Neural cell (in vitro differentiated cells): ENCODE measurements at regions not wholly inside any gene's neighbourhood (a gene's known extent, or its start where the extent isn't known, plus 50 kb on each side); places are given as distances from the start of the nearest gene placed in this dataset.

ENCODE experiments used
- H2AFZ ChIP-seq: fragments of 200-600, 300-800 bp; sonication (generic), shearing (Covaris generic); 2 replicates; pipeline ENCODE4 v1.6.0; 2014; ENCODE audit warnings: low read depth, mild to moderate bottlenecking, antibody characterized with exemption, low read length, moderate library complexity
- H3F3A ChIP-seq: fragments of 200-600 bp; shearing (Covaris generic); 2 replicates; pipeline ENCODE4 v1.6.1; 2016; ENCODE audit warnings: mild to moderate bottlenecking, moderate library complexity, mixed read lengths, antibody characterized with exemption, low read length; ENCODE audit not compliant: insufficient read depth, poor library complexity, severe bottlenecking
- H3K27ac ChIP-seq: fragments of 200-600, 300-800 bp; sonication (generic), shearing (Covaris generic); 2 replicates; pipeline ENCODE4 v1.5.1; 2014; ENCODE audit warnings: mild to moderate bottlenecking, low read length, moderate library complexity
- H3K27me3 ChIP-seq: fragments of 300-800, 200-600 bp; sonication (generic), shearing (Covaris generic); 2 replicates; pipeline ENCODE4 v1.6.0; 2014; ENCODE audit warnings: mild to moderate bottlenecking, low read depth, low read length, moderate library complexity; ENCODE audit not compliant: insufficient read depth
- H3K36me3 ChIP-seq: fragments of 300-800, 200-600 bp; sonication (generic), shearing (Covaris generic); 2 replicates; pipeline ENCODE4 v1.5.1; 2014; ENCODE audit warnings: mild to moderate bottlenecking, antibody characterized with exemption, low read length, moderate library complexity; ENCODE audit not compliant: insufficient read depth
- H3K4me2 ChIP-seq: fragments of 300-800, 200-600 bp; sonication (generic), shearing (Covaris generic); 2 replicates; pipeline ENCODE4 v1.6.0; 2014; ENCODE audit warnings: mild to moderate bottlenecking, low read length
- H3K4me3 ChIP-seq: fragments of 300-800, 200-600 bp; sonication (generic), shearing (Covaris generic); 2 replicates; pipeline ENCODE4 v1.5.1; 2014; ENCODE audit warnings: mild to moderate bottlenecking, low read length, moderate library complexity
- H3K79me2 ChIP-seq: fragments of 200-600 bp; shearing (Covaris generic); replicated peaks from 2 replicates; pipeline ENCODE4 v1.6.0; 2014; ENCODE audit warnings: mild to moderate bottlenecking, low read length, moderate library complexity; ENCODE audit not compliant: insufficient read depth
- H3K9ac ChIP-seq: fragments of 300-800, 200-600 bp; sonication (generic), shearing (Covaris generic); 2 replicates; pipeline ENCODE4 v1.6.1; 2016; ENCODE audit warnings: mild to moderate bottlenecking, low read length, mixed read lengths
- H3K9me2 ChIP-seq: fragments of 200-600 bp; shearing (Covaris generic); 2 replicates; pipeline ENCODE4 v1.6.1; 2016; ENCODE audit warnings: mild to moderate bottlenecking, low read length, mixed read lengths; ENCODE audit not compliant: insufficient read depth
- H3K9me3 ChIP-seq: fragments of 200-600, 300-800 bp; sonication (generic), shearing (Covaris generic); 2 replicates; pipeline ENCODE4 v1.6.1; 2016; ENCODE audit warnings: mild to moderate bottlenecking, mixed run types, low read length, moderate library complexity, mixed read lengths
- H4K20me1 ChIP-seq: fragments of 200-600 bp; shearing (Covaris generic); 2 replicates; pipeline ENCODE4 v1.6.1; 2016; ENCODE audit warnings: mild to moderate bottlenecking, mixed run types; ENCODE audit not compliant: insufficient read depth
- CTCF ChIP-seq: fragments of 450-650 bp; IDR thresholded peaks from 2 replicates; pipeline ENCODE4 v1.5.1; 2014; ENCODE audit warnings: antibody characterized with exemption, mild to moderate bottlenecking, moderate library complexity; ENCODE audit not compliant: poor library complexity, severe bottlenecking
- EP300 ChIP-seq: fragments of 450-650 bp; conservative IDR thresholded peaks from 2 replicates; pipeline ENCODE4 v1.6.1; 2014; ENCODE audit warnings: antibody characterized with exemption, mild to moderate bottlenecking, moderate library complexity; ENCODE audit not compliant: poor library complexity, severe bottlenecking
- EZH2 ChIP-seq: fragments of 200-600, 300-800 bp; shearing (Covaris generic), sonication (generic); IDR thresholded peaks from 2 replicates; pipeline ENCODE4 v1.6.1; 2014; ENCODE audit warnings: antibody characterized with exemption, low read length, borderline replicate concordance, mild to moderate bottlenecking; ENCODE audit not compliant: insufficient read depth, poor library complexity, severe bottlenecking
- MXI1 ChIP-seq: fragments of 450-650 bp; conservative IDR thresholded peaks from 2 replicates; pipeline ENCODE4 v1.6.1; 2014; ENCODE audit warnings: antibody characterized with exemption, mild to moderate bottlenecking; ENCODE audit not compliant: poor library complexity, severe bottlenecking
- POLR2AphosphoS5 ChIP-seq: IDR thresholded peaks from 2 replicates; pipeline ENCODE4 v1.6.1; 2012
- RAD21 ChIP-seq: fragments of 450-650 bp; conservative IDR thresholded peaks from 2 replicates; pipeline ENCODE4 v1.6.1; 2014; ENCODE audit warnings: antibody characterized with exemption, mild to moderate bottlenecking, moderate library complexity
- SMC3 ChIP-seq: fragments of 450-650 bp; conservative IDR thresholded peaks from 2 replicates; pipeline ENCODE4 v1.6.1; 2014; ENCODE audit warnings: antibody characterized with exemption, mild to moderate bottlenecking, moderate library complexity; ENCODE audit not compliant: poor library complexity
- TAF1 ChIP-seq: IDR thresholded peaks from 2 replicates; pipeline ENCODE4 v1.6.1; 2012; ENCODE audit warnings: low read depth
- TF ChIP-seq, protein P1 (sequence below): IDR thresholded peaks from 2 replicates; pipeline ENCODE4 v1.6.1; 2012; ENCODE audit warnings: borderline replicate concordance

- H3K4me3 ChIP-seq, result no peak overlapping the region
- no peaks in the 10 kb centered on the region for H3K27me3 ChIP-seq
- H3K9me2 ChIP-seq, result no peaks in the 10 kb centered on the region
- no peak overlapping the region for H3K9ac ChIP-seq
- H2AFZ ChIP-seq, result no peak overlapping the region
- no peaks in the 10 kb centered on the region for H3F3A ChIP-seq
- no peaks in the 10 kb centered on the region for H3K9me3 ChIP-seq
- H3K36me3 ChIP-seq, result no peaks in the 10 kb centered on the region
- no peak overlapping the region for H3K4me2 ChIP-seq
- TF ChIP-seq MXI1 (no peak), POLR2AphosphoS5 (no peak), SMC3 (no peak), TAF1 (no peak), RAD21 (no peak), EZH2 (no peak), EP300 (no peak), CTCF (no peak)
- TF ChIP-seq, protein P1, sequence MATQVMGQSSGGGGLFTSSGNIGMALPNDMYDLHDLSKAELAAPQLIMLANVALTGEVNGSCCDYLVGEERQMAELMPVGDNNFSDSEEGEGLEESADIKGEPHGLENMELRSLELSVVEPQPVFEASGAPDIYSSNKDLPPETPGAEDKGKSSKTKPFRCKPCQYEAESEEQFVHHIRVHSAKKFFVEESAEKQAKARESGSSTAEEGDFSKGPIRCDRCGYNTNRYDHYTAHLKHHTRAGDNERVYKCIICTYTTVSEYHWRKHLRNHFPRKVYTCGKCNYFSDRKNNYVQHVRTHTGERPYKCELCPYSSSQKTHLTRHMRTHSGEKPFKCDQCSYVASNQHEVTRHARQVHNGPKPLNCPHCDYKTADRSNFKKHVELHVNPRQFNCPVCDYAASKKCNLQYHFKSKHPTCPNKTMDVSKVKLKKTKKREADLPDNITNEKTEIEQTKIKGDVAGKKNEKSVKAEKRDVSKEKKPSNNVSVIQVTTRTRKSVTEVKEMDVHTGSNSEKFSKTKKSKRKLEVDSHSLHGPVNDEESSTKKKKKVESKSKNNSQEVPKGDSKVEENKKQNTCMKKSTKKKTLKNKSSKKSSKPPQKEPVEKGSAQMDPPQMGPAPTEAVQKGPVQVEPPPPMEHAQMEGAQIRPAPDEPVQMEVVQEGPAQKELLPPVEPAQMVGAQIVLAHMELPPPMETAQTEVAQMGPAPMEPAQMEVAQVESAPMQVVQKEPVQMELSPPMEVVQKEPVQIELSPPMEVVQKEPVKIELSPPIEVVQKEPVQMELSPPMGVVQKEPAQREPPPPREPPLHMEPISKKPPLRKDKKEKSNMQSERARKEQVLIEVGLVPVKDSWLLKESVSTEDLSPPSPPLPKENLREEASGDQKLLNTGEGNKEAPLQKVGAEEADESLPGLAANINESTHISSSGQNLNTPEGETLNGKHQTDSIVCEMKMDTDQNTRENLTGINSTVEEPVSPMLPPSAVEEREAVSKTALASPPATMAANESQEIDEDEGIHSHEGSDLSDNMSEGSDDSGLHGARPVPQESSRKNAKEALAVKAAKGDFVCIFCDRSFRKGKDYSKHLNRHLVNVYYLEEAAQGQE, result no peak
- no peaks in the 10 kb centered on the region for H3K79me2 ChIP-seq
- no peaks in the 10 kb centered on the region for H4K20me1 ChIP-seq
- H3K27ac ChIP-seq, result no peak overlapping the region
Measured at GRCh38 chr10:83476211-83476610, 663.1 kb upstream of the GHITM start.

GRCh38 chr10:83489161-83489560 lies 650.1 kb upstream of the GHITM start:
- no peak overlapping the region for H3K27ac ChIP-seq
- H2AFZ ChIP-seq, result no peak overlapping the region
- H4K20me1 ChIP-seq, result no peaks in the 10 kb centered on the region
- H3K4me3 ChIP-seq, result no peak overlapping the region
- no peak overlapping the region for H3K4me2 ChIP-seq
- H3K79me2 ChIP-seq, result no peaks in the 10 kb centered on the region
- no peaks in the 10 kb centered on the region for H3K9me3 ChIP-seq
- TF ChIP-seq CTCF, result no peak
- no peak overlapping the region for H3K9ac ChIP-seq
- no peaks in the 10 kb centered on the region for H3K27me3 ChIP-seq
- no peaks in the 10 kb centered on the region for H3F3A ChIP-seq
- no peaks in the 10 kb centered on the region for H3K9me2 ChIP-seq
- no peaks in the 10 kb centered on the region for H3K36me3 ChIP-seq
